OCI-LY7 (cell line): ENCODE measurements at regions not wholly inside any gene's neighbourhood (a gene's known extent, or its start where the extent isn't known, plus 50 kb on each side); places are given as distances from the start of the nearest gene placed in this dataset.

Experiments used
- BruUV-seq: library from RNA; stranded (reverse); fragments of 400-500 nt; replicated peaks from 2 replicates; lab custom pipeline; 2021; lab: Mats Ljungman, UMichigan
- CTCF ChIA-PET: fragments of 300-600 bp; sonication (Branson Sonifier 250); formaldehyde crosslinking; loops from one replicate; lab custom pipeline; 2022; ENCODE audit warnings: antibody characterized with exemption; ENCODE audit not compliant: unreplicated experiment; lab: Charles Lee
- POLR2A ChIA-PET: fragments of 300-600 bp; sonication (Branson Sonifier 250); formaldehyde crosslinking; loops from one replicate; lab custom pipeline; 2022; ENCODE audit warnings: antibody characterized with exemption; lab: Charles Lee
- DNase-seq: peaks from one replicate; pipeline ENCODE4 v3.0.0-alpha.2; 2015; ENCODE audit warnings: low spot score
- H2AFZ ChIP-seq: fragments of 200-600 bp; sonication (generic), shearing (Covaris generic); 2 replicates; pipeline ENCODE4 v1.6.1; 2014; ENCODE audit warnings: mild to moderate bottlenecking, antibody characterized with exemption, low read length, moderate library complexity
- H3K27ac ChIP-seq: fragments of 200-600 bp; sonication (generic); 2 replicates; pipeline ENCODE4 v1.5.1; 2014; ENCODE audit warnings: mixed run types, low read depth, mild to moderate bottlenecking, moderate library complexity, low read length, inconsistent platforms; ENCODE audit not compliant: poor library complexity, severe bottlenecking
- H3K36me3 ChIP-seq: fragments of 200-600 bp; sonication (generic); 2 replicates; pipeline ENCODE4 v1.6.1; 2014; ENCODE audit warnings: mild to moderate bottlenecking, antibody characterized with exemption, low read length, moderate library complexity, mixed read lengths; ENCODE audit not compliant: insufficient read depth
- H3K4me1 ChIP-seq: fragments of 200-600 bp; sonication (generic); 2 replicates; pipeline ENCODE4 v1.5.1; 2014; ENCODE audit warnings: mild to moderate bottlenecking, low read length; ENCODE audit not compliant: insufficient read depth, poor library complexity, severe bottlenecking
- H3K4me2 ChIP-seq: fragments of 200-600 bp; sonication (generic); 2 replicates; pipeline ENCODE4 v1.6.1; 2014; ENCODE audit warnings: mild to moderate bottlenecking, low read length
- H3K4me3 ChIP-seq: fragments of 200-600 bp; sonication (generic); 2 replicates; pipeline ENCODE4 v1.5.1; 2014; ENCODE audit warnings: mild to moderate bottlenecking, low read depth, low read length; ENCODE audit not compliant: poor library complexity, severe bottlenecking
- H3K79me2 ChIP-seq: fragments of 200-600 bp; sonication (generic); 2 replicates; pipeline ENCODE4 v1.6.1; 2016; ENCODE audit warnings: low read depth, mild to moderate bottlenecking, low read length, moderate library complexity, mixed read lengths; ENCODE audit not compliant: insufficient read depth
- H3K9me2 ChIP-seq: fragments of 200-600 bp; sonication (generic); 2 replicates; pipeline ENCODE4 v1.6.1; 2016; ENCODE audit warnings: mild to moderate bottlenecking, low read length, mixed read lengths; ENCODE audit not compliant: insufficient read depth
- H3K9me3 ChIP-seq: fragments of 200-600 bp; sonication (generic); 2 replicates; pipeline ENCODE4 v1.6.1; 2014; ENCODE audit warnings: mild to moderate bottlenecking, mixed run types, low read length, mixed read lengths
- H4K20me1 ChIP-seq: fragments of 200-600 bp; sonication (generic); 2 replicates; pipeline ENCODE4 v1.6.1; 2014; ENCODE audit warnings: mild to moderate bottlenecking, antibody characterized with exemption, low read length, moderate library complexity, mixed read lengths; ENCODE audit not compliant: insufficient read depth
- CTCF ChIP-seq: fragments of 200-600 bp; sonication (generic); conservative IDR thresholded peaks from 2 replicates; pipeline ENCODE4 v1.5.1; 2014; ENCODE audit warnings: mild to moderate bottlenecking, antibody characterized with exemption, low read length, moderate library complexity, mixed read lengths
- EZH2phosphoT487 ChIP-seq: fragments of 200-600 bp; sonication (generic); IDR thresholded peaks from 2 replicates; pipeline ENCODE4 v1.6.1; 2018; ENCODE audit warnings: low read depth, borderline replicate concordance, mild to moderate bottlenecking, mixed run types, antibody characterized with exemption, low read length, moderate library complexity, mixed read lengths
- intact Hi-C: fragments of 100-400 bp; cut with micrococcal nuclease; formaldehyde crosslinking; loops from one replicate; pipeline ENCODE4 v1.10.0; 2022; ENCODE audit not compliant: unreplicated experiment

- no TSS peak for BruUV-seq
- Histone ChIP-seq H3K9me3 (no peaks in the 10 kb centered on the region), H3K36me3 (no peaks in the 10 kb centered on the region), H3K4me2 (no peak overlapping the region), H3K9me2 (no peaks in the 10 kb centered on the region), H4K20me1 (no peaks in the 10 kb centered on the region), H2AFZ (no peak overlapping the region), H3K79me2 (no peaks in the 10 kb centered on the region), H3K4me3 (no peak overlapping the region), H3K4me1 (no peaks in the 10 kb centered on the region), H3K27ac (no peak overlapping the region)
- POLR2A ChIA-PET: no interaction called here
- CTCF ChIA-PET: no interaction called here
- DNase-seq: no peak
- TF ChIP-seq EZH2phosphoT487 (no peak), CTCF (no peak)
- intact Hi-C loops: no loop called here
Measured at GRCh38 chr14:87575378-87575777, 417.6 kb downstream of the GALC start.

- DNase-seq: no peak
- intact Hi-C loops: no loop called here
- Histone ChIP-seq H4K20me1 (no peaks in the 10 kb centered on the region), H3K9me2 (no peaks in the 10 kb centered on the region), H3K4me2 (no peak overlapping the region), H3K4me1 (no peaks in the 10 kb centered on the region), H3K27ac (no peak overlapping the region), H3K79me2 (no peaks in the 10 kb centered on the region), H3K9me3 (no peaks in the 10 kb centered on the region), H3K4me3 (no peak overlapping the region), H3K36me3 (no peaks in the 10 kb centered on the region), H2AFZ (no peak overlapping the region)
- TF ChIP-seq EZH2phosphoT487: no peak
- TF ChIP-seq CTCF: no peak
- no TSS peak for BruUV-seq
- ChIA-PET POLR2A (no interaction called here), CTCF (no interaction called here)
Measured at GRCh38 chr14:87573591-87573990, 419.4 kb downstream of the GALC start.

- intact Hi-C loops: no loop called here
- BruUV-seq: no TSS peak
Measured at GRCh38 chr14:87567618-87568295, 425.2 kb downstream of the GALC start.

More at GRCh38 chr14:87567618-87568295, 425.2 kb downstream of the GALC start:
- Histone ChIP-seq H2AFZ (peak overlapping the region; percentile 55; the same call in 1 of the 2 replicates), H3K4me3 (no peak overlapping the region), H3K9me3 (peaks cover 14% of the 10 kb centered on the region; the same call in 1 of the 2 replicates), H3K79me2 (no peaks in the 10 kb centered on the region), H3K36me3 (no peaks in the 10 kb centered on the region), H4K20me1 (no peaks in the 10 kb centered on the region), H3K4me1 (no peaks in the 10 kb centered on the region), H3K27ac (no peak overlapping the region), H3K9me2 (no peaks in the 10 kb centered on the region), H3K4me2 (0 out of 2 replicates have a peak overlapping the region, but pooled peaks have one; percentile 21)
- CTCF ChIA-PET: no interaction called here
- TF ChIP-seq EZH2phosphoT487 (no peak), CTCF (no peak)
- DNase-seq: no peak
- POLR2A ChIA-PET: interaction anchor here (0.6 to 1.6 kb wide), 6 partner anchors 10 to 1185 kb away, joined by 3 to 4 read pairs (median 3); no protein-coding TSS in a partner anchor
